ENCODE measurements at regions not wholly inside any gene's neighbourhood (a gene's known extent, or its start where the extent isn't known, plus 50 kb on each side); places are given as distances from the start of the nearest gene placed in this dataset.

GRCh38 chr6:81984599-81984998, 232.1 kb upstream of the TENT5A start:
- ATAC-seq = no peak
- Mint-ChIP-seq H3K4me3 (no peak overlapping the region), H3K4me1 (peaks cover 18% of the 10 kb centered on the region), H3K9me3 (peaks cover 17% of the 10 kb centered on the region), H3K36me3 (no peaks in the 10 kb centered on the region; the same call in none of the 2 replicates), H3K27me3 (ENCODE audit: low read depth) (no peaks in the 10 kb centered on the region), H3K27ac (no peak overlapping the region)
- ChIA-PET POLR2A (no interaction called here), CTCF (no interaction called here)
- TF ChIP-seq IRF2 (CRISPR knock-in tag; IDR thresholded peaks at IDR 0.05; ENCODE audit: borderline replicate concordance, low read depth) (no peak), FOXK1 (CRISPR knock-in tag; IDR thresholded peaks at IDR 0.05) (no peak), CREM (CRISPR knock-in tag; IDR thresholded peaks at IDR 0.05) (no peak), ZNF396 (CRISPR knock-in tag; IDR thresholded peaks at IDR 0.05; ENCODE audit: borderline replicate concordance) (no peak), ZNF121 (CRISPR knock-in tag; IDR thresholded peaks at IDR 0.05) (no peak), E2F4 (CRISPR knock-in tag; IDR thresholded peaks at IDR 0.05; ENCODE audit: borderline replicate concordance, low read depth) (no peak), TP53 (CRISPR knock-in tag; IDR thresholded peaks at IDR 0.05) (no peak), RELA (CRISPR knock-in tag; IDR thresholded peaks at IDR 0.05; ENCODE audit: borderline replicate concordance) (no peak), ARID4B (CRISPR knock-in tag; IDR thresholded peaks at IDR 0.05; ENCODE audit: borderline replicate concordance) (no peak), ZNF219 (CRISPR knock-in tag; IDR thresholded peaks at IDR 0.05; ENCODE audit: borderline replicate concordance) (no peak)
- no peak for DNase-seq (ENCODE audit: low spot score)

GRCh38 chr6:81981812-81982211, 229.3 kb upstream of the TENT5A start:
- POLR2A ChIA-PET = no interaction called here
- no peak for TF ChIP-seq TEAD1 (CRISPR knock-in tag; IDR thresholded peaks at IDR 0.05)
- TF ChIP-seq E2F4 (CRISPR knock-in tag; IDR thresholded peaks at IDR 0.05; ENCODE audit: borderline replicate concordance, low read depth) = no peak
- TF ChIP-seq MAX (CRISPR knock-in tag; IDR thresholded peaks at IDR 0.05) = no peak
- no peak for TF ChIP-seq NR1H2 (CRISPR knock-in tag; IDR thresholded peaks at IDR 0.05)
- no peak for TF ChIP-seq ZNF416 (CRISPR knock-in tag; IDR thresholded peaks at IDR 0.05)
- no peak for TF ChIP-seq ATF6 (CRISPR knock-in tag; IDR thresholded peaks at IDR 0.05)
- TF ChIP-seq ZSCAN18 (CRISPR knock-in tag; IDR thresholded peaks at IDR 0.05) = no peak
- TF ChIP-seq ZBTB21 (CRISPR knock-in tag; IDR thresholded peaks at IDR 0.05; ENCODE audit: borderline replicate concordance) = no peak
- H3K36me3 Mint-ChIP-seq = no peaks in the 10 kb centered on the region; the same call in 1 of the 2 replicates

More at GRCh38 chr6:81981812-81982211, 229.3 kb upstream of the TENT5A start:
- no peaks in the 10 kb centered on the region for H3K27me3 Mint-ChIP-seq (ENCODE audit: low read depth)
- ATAC-seq (no peak), DNase-seq (ENCODE audit: low spot score) (no peak)
- CTCF ChIA-PET = no interaction called here
- H3K27ac Mint-ChIP-seq = no peak overlapping the region
- H3K4me1 Mint-ChIP-seq = peaks cover 18% of the 10 kb centered on the region
- peaks cover 23% of the 10 kb centered on the region for H3K9me3 Mint-ChIP-seq
- H3K4me3 Mint-ChIP-seq = no peak overlapping the region

Data from WTC11 (cell line).